Esophagus squamous epithelium (tissue), 5 donors: ENCODE measurements at regions not wholly inside any gene's neighbourhood (a gene's known extent, or its start where the extent isn't known, plus 50 kb on each side); places are given as distances from the start of the nearest gene placed in this dataset.

Experiments
- DNase-seq: peaks from one replicate; lab custom pipeline; 2025; lab: John Stamatoyannopoulos, UW
- H3K27ac ChIP-seq, 4 donors: fragments of 200-600 bp; sonication (generic); one replicate each; pipeline ENCODE4 v1.5.1; 2016 to 2019; ENCODE audit warnings: mild to moderate bottlenecking in 1 of 4
- H3K27me3 ChIP-seq, 4 donors: fragments of 200-600 bp; sonication (generic); 1 replicate in 3 of 4; 2 replicates in 1 of 4; pipeline versions ENCODE4 v1.5.1 to v1.6.0; 2017 to 2021; ENCODE audit warnings: antibody characterized with exemption in 1 of 4
- H3K36me3 ChIP-seq, 3 donors: fragments of 200-600 bp; sonication (generic); one replicate each; pipeline ENCODE4 v1.5.1; 2016 to 2019
- H3K4me1 ChIP-seq, 3 donors: fragments of 200-600 bp; sonication (generic); one replicate each; pipeline ENCODE4 v1.5.1; 2017 to 2019
- H3K4me3 ChIP-seq, 4 donors: fragments of 200-600 bp; sonication (generic); 1 replicate in 3 of 4; 2 replicates in 1 of 4; pipeline ENCODE4 v1.5.1; 2016 to 2019; ENCODE audit warnings: mild to moderate bottlenecking in 2 of 4, moderate library complexity in 1 of 4
- H3K9me3 ChIP-seq, 3 donors: fragments of 200-600 bp; sonication (generic); one replicate each; pipeline ENCODE4 v1.5.1; 2016 to 2019
- POLR2A ChIP-seq, 4 donors: fragments of 450-650 bp; IDR thresholded peaks; one replicate each; pipeline ENCODE4 v1.6.1; 2017; ENCODE audit warnings: antibody characterized with exemption in 4 of 4, mild to moderate bottlenecking in 4 of 4, moderate library complexity in 3 of 4
- WGBS, 2 donors: methylation state at CpG; one replicate each; pipeline ENCODE4 v1.1.5; 2018; 5-methylcytosine and 5-hydroxymethylcytosine counted together
- intact Hi-C: fragments of 100-400 bp; cut with DNase I; formaldehyde crosslinking; loops from one replicate; pipeline ENCODE4 v1.15.0; 2022
- TF ChIP-seq, protein P1 (sequence below), 6 experiments: fragments of 450-650 bp in 4 of 6; fragments of 200-600 bp in 2 of 6; sonication (generic) in 2 of 6; IDR thresholded peaks; one replicate each; pipeline ENCODE4 v1.5.1; 2016 to 2019; ENCODE audit warnings: antibody characterized with exemption in 6 of 6, mild to moderate bottlenecking in 4 of 6, moderate library complexity in 4 of 6
- donor health status: DM: yes; HTN: yes; CAD: no.

DNA sequence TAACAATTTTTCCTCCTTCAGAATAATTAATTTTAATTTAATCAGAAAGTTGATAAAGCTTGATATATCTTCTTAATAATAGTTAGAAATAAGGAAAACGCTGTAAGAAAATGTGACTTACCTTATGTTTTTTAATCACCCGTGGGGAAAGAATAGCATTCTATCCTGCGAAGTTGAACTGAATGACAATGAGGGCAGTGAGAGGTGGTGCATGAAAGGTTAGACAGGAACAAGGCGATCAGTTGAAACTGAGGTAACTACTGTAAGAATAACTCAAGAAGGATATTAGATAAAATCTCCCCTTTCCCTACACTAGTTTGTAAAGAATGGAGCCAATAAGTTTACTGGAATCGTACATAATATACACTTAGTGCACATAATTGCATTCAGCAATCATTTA is 655.0 kb upstream of the NCAM2 start:
- intact Hi-C loops = no loop called here
- Histone ChIP-seq H3K4me3 (no peak overlapping the region), H3K36me3 (no peaks in the 10 kb centered on the region), H3K27me3 (no peaks in the 10 kb centered on the region), H3K4me1 (no peaks in the 10 kb centered on the region), H3K27ac (no peak overlapping the region), H3K9me3 (no peaks in the 10 kb centered on the region)
- no peak for DNase-seq
- TF ChIP-seq POLR2A (IDR thresholded peaks at IDR 0.05) = no peak
- TF ChIP-seq, protein P1, sequence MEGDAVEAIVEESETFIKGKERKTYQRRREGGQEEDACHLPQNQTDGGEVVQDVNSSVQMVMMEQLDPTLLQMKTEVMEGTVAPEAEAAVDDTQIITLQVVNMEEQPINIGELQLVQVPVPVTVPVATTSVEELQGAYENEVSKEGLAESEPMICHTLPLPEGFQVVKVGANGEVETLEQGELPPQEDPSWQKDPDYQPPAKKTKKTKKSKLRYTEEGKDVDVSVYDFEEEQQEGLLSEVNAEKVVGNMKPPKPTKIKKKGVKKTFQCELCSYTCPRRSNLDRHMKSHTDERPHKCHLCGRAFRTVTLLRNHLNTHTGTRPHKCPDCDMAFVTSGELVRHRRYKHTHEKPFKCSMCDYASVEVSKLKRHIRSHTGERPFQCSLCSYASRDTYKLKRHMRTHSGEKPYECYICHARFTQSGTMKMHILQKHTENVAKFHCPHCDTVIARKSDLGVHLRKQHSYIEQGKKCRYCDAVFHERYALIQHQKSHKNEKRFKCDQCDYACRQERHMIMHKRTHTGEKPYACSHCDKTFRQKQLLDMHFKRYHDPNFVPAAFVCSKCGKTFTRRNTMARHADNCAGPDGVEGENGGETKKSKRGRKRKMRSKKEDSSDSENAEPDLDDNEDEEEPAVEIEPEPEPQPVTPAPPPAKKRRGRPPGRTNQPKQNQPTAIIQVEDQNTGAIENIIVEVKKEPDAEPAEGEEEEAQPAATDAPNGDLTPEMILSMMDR (IDR thresholded peaks at IDR 0.05) = no peak
- WGBS, 2 donors = 74 to 88% methylated on average over 5 of the region's 5 CpGs

DNA sequence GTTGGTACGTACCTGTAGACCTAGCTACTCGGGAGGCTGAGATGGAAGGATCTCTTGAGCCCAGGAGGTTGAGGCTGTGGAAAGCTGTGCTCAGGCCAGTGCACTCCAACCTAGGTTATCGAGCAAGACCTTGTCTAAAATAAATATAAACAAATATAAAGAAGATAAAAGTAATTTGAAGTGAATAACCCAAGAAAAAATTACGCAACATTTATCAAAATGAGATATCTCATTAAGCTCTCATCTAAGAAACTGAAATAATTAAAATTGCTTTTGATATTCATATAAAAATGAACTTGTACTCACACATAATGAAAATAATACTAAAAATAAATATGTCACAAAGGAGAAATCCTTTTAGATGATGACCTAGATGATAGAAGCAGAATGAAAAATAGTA is 647.1 kb upstream of the NCAM2 start:
- TF ChIP-seq, protein P1 (IDR thresholded peaks at IDR 0.05) = no peak
- TF ChIP-seq POLR2A (IDR thresholded peaks at IDR 0.05) = no peak
- no peaks in the 10 kb centered on the region for H3K36me3 ChIP-seq
- no peak overlapping the region for H3K27ac ChIP-seq
- intact Hi-C loops = no loop called here
- no peaks in the 10 kb centered on the region for H3K9me3 ChIP-seq
- no peaks in the 10 kb centered on the region for H3K27me3 ChIP-seq
- 57 to 62% methylated on average over 4 of the region's 4 CpGs for WGBS, 2 donors
- DNase-seq = no peak
- H3K4me1 ChIP-seq = peaks cover 0 to 6% (median 0%) of the 10 kb centered on the region in 3 donors
- H3K4me3 ChIP-seq = no peak overlapping the region

DNA sequence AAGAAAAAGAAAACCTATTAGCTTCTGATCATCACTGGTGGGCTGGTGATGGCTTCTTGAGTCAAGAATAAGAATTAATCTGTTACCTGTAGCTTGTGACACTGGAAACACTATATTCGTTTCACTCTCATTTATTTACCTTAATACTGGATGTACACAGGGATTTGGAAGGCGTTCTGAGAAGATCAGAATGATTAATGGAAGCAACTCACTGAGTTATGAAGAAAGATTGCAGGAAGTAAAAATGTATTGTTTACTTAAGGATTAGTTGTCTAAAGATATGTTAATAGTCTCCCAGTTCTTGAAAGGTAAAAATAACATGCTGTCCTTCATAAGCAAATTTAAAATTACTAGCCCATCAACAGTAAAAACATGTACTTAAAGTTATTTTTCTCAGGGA is 644.9 kb upstream of the NCAM2 start:
- peaks cover 0 to 6% (median 0%) of the 10 kb centered on the region in 3 donors for H3K4me1 ChIP-seq
- H3K9me3 ChIP-seq = no peaks in the 10 kb centered on the region
- H3K4me3 ChIP-seq = no peak overlapping the region
- H3K27ac ChIP-seq = no peak overlapping the region
- no peaks in the 10 kb centered on the region for H3K27me3 ChIP-seq
- H3K36me3 ChIP-seq = no peaks in the 10 kb centered on the region
- WGBS, 2 donors = 7 to 10% methylated on average over 2 of the region's 2 CpGs
- intact Hi-C loops = no loop called here
- TF ChIP-seq, protein P1 (IDR thresholded peaks at IDR 0.05) = no peak
- TF ChIP-seq POLR2A (IDR thresholded peaks at IDR 0.05) = no peak
- no peak for DNase-seq

DNA sequence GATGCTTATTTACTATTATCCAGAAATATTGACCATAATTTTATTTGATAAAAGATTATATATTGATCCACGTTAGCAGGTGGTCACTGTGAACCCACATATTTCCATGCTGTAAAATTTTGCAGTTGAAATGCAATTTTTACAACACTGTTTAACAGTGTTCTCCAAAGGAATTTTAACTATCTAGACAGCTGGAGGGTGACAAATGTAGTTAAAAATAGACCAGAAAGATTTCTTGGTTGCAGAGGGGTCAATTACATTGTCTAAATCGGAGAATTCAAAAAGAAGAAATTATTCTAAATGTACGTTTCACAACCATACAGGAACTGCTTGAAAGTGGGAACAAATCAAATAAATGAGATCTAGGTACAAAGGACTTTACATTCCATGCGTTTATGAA is 625.2 kb upstream of the NCAM2 start:
- H3K36me3 ChIP-seq = no peaks in the 10 kb centered on the region
- H3K9me3 ChIP-seq = no peaks in the 10 kb centered on the region
- no peaks in the 10 kb centered on the region for H3K4me1 ChIP-seq
- WGBS, 2 donors = 31 to 32% methylated on average over 4 of the region's 4 CpGs
- no peak for DNase-seq
- H3K27me3 ChIP-seq = no peaks in the 10 kb centered on the region
- intact Hi-C loops = no loop called here
- H3K27ac ChIP-seq = no peak overlapping the region
- TF ChIP-seq POLR2A (IDR thresholded peaks at IDR 0.05) = no peak
- no peak overlapping the region for H3K4me3 ChIP-seq

DNA sequence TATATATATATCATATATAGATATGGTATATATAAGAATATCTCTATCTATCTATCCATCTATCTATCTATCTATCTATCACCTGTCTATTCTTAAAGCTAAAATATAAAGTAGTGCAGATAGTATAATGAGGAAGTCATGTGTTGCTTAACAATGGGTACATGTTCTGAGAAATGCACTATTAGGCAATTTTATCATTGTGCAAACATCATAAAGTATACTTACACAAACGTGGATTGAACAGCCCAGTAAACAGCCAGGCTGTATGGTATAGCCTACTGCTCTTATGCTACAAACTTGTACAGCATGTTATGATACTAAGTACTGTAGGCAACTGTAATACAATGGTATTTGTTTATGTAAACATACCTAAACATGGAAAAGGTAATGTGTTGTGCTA is 621.0 kb upstream of the NCAM2 start:
- no peak for DNase-seq
- no peak overlapping the region for H3K4me3 ChIP-seq
- WGBS, 2 donors = 4 to 13% methylated on average over 1 of the region's 1 CpG
- no peaks in the 10 kb centered on the region for H3K27me3 ChIP-seq
- intact Hi-C loops = no loop called here
- H3K27ac ChIP-seq = no peak overlapping the region
- H3K4me1 ChIP-seq = no peaks in the 10 kb centered on the region
- no peaks in the 10 kb centered on the region for H3K9me3 ChIP-seq
- TF ChIP-seq, protein P1 (IDR thresholded peaks at IDR 0.05) = no peak
- no peak for TF ChIP-seq POLR2A (IDR thresholded peaks at IDR 0.05)
- no peaks in the 10 kb centered on the region for H3K36me3 ChIP-seq

DNA sequence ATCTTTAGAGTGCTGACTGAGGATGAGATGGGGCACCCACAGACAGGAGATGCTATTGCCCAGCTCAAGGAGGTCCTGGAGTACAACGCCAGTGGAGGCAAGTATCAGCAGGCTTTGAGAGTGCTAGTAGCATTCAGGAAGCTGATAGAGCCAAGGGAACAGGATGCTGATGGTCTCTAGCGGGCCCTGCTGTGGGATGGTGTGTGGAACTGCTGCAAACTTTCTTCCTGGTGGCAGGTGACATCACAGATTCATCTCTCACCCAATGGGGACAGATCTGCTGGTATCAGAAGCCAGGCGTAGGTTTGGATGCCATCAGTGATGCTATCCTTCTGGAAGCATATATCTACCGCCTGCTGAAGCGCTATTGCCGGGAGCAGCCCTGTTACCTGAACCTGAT is 609.8 kb upstream of the NCAM2 start:
- DNase-seq = no peak
- intact Hi-C loops = no loop called here
- 74 to 83% methylated on average over 5 of the region's 6 CpGs for WGBS, 2 donors

More for the DNA sequence above, 609.8 kb upstream of the NCAM2 start:
- no peak for TF ChIP-seq POLR2A (IDR thresholded peaks at IDR 0.05)
- TF ChIP-seq, protein P1 (IDR thresholded peaks at IDR 0.05) = no peak
- Histone ChIP-seq H3K36me3 (no peaks in the 10 kb centered on the region), H3K4me1 (no peaks in the 10 kb centered on the region), H3K4me3 (no peak overlapping the region), H3K27me3 (no peaks in the 10 kb centered on the region), H3K9me3 (no peaks in the 10 kb centered on the region), H3K27ac (no peak overlapping the region)
